Activated CD4-positive, alpha-beta T cell treated with anti-CD3 and anti-CD28 coated beads, Interleukin-2, amount 50 U/mL, for 24 hours (primary cell): ENCODE measurements at regions not wholly inside any gene's neighbourhood (a gene's known extent, or its start where the extent isn't known, plus 50 kb on each side); places are given as distances from the start of the nearest gene placed in this dataset.
"Not testable (repeated sequence)": the region's sequence is repeated elsewhere in the genome, so short reads cannot be mapped to it uniquely, and the experiment has no call there.

Experiments
- DNase-seq, 2 donors: peaks; one replicate each; pipeline ENCODE4 v3.0.0-alpha.2; 2020; ENCODE audit warnings: low read depth in 1 of 2, low spot score in 1 of 2

DNA sequence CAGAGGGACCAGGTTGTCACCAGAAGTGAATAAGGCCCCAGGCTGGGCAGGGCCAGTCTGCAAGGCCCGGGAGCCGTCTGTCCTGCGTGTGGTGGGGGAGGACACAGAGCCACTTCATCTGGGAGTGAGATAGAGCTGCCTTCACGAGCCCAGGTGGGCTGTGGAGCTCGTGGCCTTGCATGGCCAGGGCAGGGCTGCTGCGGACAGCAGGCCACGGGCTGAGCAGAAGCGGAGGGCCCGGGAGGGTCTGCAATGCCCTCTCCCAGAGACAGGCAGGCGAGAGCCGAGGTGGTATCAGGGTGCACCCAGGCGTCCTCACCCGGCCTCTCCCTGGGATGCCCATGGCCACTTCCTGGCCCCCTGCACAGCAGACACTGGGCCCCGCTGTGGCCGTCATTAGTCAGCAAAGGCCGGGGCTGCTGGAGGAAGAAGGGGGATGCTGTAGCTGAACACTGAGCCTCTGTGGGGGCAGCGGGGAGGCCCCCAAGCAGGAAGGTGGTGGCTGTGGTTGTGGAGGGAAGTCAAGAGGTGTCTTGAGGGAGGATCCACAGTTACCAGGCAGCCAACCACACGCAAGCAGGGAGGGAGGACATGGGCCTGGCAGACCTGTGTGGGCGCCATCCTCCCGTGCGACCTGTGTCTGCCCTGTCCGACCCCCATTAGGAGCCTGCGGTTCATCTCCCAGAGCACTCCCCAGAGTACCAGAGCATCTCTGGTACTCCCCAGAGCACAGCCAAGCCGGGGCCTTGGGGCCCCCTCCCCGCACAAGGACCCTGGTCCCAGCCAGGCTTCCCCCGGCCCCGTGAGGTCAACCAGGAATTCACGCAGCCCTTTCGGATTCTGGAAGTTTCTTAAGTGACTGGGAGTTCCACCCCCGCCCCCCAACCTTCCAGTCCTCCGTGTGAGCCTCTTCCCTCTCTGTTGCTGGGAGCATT lies 1109.5 kb downstream of the BRD1 start:
- no peak for DNase-seq

DNA sequence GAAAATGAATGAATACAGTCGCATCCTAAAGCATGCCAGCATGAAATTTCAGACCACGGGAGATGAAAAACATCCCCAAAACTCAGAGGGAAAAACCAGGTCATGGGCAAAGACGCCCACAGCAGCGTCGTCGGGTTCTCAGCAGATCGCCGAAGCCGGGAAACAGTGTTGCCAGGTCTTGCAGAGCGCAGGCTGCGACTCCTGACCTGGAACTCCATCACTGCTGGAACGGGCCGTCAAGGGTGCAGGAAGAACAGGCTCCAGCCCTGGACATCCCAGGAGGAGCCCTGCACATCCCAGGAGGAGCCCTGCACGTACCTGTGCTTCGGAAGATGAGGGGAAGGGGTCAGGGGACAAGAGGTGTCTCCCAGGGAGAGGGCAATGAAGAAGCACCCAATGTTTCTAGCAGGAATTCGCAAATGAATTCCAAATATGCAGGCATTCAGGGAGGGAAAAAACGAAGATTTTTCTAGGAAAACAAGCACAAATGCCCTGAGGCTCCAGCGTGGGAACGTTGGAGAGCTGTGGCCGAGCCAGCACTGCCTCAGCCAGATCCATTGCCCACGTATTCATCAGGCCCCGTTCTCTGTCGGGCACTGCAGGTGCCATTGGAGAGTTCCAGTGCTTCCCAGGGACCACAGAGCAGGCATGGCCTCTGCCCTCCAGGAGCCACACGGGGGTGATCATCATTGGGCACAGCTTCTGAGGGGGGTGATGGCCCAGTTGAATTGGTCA lies 1110.4 kb downstream of the BRD1 start:
- no peak for DNase-seq

DNA sequence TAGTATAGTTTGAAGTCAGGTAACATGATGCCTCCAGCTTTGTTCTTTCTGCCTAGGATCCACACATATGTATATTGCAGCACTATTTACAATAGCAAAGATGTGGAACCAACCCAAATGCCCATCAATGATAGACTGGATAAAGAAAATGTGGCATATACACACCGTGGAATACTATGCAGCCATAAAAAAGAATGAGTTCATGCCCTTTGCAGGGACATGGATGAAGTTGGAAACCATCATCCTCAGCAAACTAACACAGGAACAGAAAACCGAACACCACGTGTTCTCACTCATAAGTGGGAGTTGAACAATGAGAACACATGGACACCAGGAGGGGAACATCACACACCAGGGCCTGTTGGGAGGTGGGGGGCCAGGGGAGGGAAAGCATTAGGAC lies 1111.5 kb downstream of the BRD1 start:
- not testable (repeated sequence) for DNase-seq

DNA sequence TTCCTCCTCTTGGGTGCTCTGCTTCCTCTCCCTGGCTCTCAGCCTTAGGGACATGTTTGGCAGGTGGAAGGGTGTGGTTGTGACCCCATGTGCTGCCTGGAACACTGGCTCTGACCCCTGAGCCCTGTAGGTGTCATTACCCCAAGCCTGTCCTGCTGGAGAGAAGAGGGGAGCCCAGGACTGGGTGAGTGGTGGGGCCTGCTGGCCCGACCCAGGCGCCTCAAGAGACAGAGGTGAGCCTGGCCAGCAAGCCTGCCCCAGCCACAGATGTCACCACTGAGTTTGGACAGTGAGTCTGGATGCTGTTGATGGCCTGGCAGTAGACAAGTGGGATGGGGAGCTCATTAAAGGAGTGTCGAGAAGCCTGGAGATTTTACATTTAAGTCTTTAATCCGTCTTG lies 1112.2 kb downstream of the BRD1 start:
- no peak for DNase-seq

DNA sequence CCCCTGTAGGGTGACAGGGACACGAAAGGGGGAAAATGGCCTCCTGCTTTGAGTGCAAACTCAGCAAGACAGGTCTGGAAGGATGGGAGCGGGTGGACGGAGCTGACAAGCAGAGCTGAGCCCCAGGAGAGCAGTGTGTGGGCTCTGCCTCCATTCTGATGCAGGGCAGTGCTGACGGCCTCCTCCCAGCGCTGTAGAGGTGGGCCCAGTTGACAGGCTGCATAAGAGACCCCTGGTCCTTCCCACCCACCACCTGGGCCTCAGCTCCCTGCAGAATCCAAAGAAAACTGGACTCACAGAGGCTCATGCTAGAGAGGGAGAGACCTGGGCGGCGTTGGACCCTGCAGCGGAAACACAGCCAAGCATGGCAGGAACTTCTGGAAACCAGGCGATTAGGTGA lies 1113.4 kb downstream of the BRD1 start:
- no peak for DNase-seq

- no peak for DNase-seq
These were observed 1114.1 kb downstream of the BRD1 start for GRCh38 chr22:48713272-48714205.

DNA sequence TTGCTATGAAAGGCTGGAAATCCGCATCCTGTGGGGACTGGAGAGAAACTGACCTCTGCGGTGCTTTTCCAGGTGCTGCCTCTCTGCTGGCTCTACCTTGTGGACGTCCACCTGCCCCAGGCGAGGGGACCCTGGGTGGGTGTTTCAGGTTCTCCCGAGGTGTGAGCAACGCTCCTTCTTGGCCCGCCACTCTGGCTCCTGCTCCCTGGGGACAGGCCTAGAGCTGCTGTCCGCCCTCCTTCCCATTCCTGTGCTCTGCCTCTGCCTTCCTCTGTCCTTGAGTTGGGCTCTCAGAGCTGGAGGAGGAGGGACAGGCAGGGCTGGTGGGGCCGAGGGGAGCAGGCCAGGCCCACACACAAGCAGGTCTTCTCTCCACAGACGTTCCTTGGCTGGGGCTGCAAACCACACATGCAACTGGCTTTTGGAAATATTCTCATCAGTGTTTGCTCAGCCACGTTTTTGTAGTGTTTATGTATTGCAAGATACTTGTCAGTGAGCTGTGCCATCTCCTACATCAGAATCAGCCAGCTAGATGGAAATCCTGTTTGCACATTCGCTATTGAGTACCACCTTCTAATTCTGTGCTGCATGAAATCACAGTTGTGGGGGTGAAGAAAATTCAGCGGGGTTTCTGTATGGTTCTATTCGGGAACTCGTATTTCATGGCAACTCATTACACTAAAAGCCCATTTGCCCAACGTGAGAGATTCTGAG lies 1115.0 kb downstream of the BRD1 start:
- DNase-seq: no peak

DNA sequence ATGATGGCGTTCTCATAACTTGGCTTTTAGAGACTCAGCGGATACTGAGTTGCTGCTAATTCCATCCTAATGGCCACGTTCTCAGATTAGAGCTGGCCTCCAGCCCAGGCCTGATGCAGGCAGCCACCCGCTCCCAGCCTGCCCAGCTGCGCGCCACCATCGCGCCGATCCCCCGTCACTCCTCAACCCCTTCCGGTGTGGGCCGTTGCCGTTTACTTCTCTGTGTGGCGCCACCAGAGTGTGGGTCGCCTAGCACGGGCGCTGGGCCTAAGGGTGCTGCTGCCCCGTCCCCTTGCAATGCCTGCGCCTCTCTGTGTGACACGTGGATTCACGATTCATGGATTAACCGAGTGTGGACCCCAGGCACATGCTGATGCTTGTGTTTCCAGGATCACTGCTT lies 1116.0 kb downstream of the BRD1 start:
- DNase-seq: no peak

- DNase-seq: no peak
These were observed 1116.6 kb downstream of the BRD1 start for GRCh38 chr22:48711031-48711431.

DNA sequence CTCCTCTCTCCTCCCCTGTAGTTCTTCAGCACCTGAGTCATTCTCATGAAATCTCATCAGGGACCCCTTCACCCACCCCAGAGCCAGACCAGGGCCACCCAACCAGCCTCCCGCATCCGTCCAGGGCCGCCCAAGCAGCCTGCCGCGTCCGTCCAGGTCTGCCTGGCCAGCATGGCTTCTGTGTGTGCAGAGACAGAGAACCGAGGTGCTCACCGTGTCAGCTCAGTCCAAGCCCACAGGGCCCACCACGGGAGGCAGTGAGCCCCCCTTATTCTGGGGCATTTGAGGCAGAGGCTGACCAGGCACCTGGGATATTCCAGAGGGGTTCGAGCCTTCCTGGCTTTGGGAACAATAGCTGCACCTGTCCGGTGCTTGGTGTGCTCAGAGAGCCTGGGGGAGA lies 1117.3 kb downstream of the BRD1 start:
- DNase-seq: no peak

DNA sequence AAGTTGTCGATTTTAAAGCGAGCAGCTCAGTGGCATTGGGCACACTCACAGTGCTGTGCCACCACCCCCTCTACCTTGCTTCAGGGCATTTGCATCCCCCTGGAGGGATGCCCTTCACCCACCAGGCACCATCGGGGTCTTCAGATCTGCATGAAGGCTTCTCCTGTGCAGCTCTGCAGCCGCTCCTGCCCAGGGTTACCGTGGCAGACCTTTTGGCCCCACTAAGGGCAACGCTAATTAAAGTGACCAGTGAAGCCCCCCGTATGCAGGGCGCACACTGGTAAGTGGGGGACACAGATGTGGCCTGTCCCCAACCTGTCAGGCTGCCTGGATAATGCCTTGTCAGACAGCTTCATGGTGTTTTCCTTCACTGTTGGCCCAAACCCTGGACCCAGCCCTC lies 1117.7 kb downstream of the BRD1 start:
- no peak for DNase-seq

DNA sequence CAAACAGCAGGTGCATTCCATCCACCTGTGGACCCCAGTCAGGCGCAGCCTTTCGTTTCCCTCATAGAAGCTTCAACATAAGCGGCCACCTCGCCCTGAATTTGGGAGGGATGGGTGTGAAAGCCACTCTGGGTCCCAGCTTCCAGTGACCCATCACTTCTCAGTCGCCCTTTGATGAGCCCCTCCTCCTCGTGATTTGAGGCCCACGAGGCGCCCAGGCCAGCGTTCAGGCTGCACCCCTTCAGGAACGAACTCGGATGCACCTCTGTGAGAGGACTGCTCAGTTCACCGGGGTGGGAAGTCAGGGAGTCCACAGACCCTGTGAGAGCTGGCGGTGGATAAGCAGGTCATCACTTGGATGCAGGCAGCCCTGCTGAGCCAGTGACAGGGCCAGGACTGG lies 1118.2 kb downstream of the BRD1 start:
- DNase-seq: no peak

DNA sequence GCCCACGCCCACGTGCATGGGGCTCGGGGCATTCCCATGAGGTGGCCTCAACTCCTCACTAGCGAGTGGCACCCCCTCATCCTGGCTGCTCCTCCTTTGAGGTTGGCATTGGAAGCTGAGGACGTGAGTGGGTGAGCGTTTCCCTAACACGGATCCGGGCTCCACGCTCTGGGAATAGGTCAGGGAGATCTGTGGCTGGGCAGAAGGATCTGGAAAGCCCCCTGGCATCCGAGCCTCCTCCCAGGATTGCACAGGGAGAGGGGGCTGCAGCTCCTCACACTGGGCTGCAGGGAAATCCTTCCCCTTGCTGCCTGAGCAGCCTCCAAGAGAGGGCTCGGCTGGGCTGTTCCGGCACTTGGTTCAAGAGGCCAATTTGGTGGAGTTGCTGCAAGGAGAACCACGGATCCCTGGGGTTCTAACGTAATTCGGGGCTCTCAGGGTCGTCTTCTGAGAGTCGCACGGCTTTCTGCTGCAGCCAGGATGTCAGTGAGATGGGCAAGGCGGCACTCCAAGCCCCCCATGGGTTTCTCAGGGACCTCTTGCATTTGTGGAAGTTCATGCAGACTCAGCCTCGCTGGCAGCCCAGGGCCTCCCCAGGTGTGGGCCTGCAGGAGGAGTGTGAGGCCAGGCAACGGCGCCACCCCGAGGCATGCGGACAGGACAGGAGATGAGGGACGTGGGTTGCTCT lies 1119.0 kb downstream of the BRD1 start:
- DNase-seq: no peak

- no peak for DNase-seq
These were observed 1119.7 kb downstream of the BRD1 start for GRCh38 chr22:48707763-48708557.

GRCh38 chr22:48706934-48707762 lies 1120.5 kb downstream of the BRD1 start:
- DNase-seq: no peak

GRCh38 chr22:48705917-48706605 lies 1121.6 kb downstream of the BRD1 start:
- no peak for DNase-seq

GRCh38 chr22:48705159-48705916 lies 1122.3 kb downstream of the BRD1 start:
- DNase-seq: no peak
